GM19463 (cell line): ENCODE measurements at regions not wholly inside any gene's neighbourhood (a gene's known extent, or its start where the extent isn't known, plus 50 kb on each side); places are given as distances from the start of the nearest gene placed in this dataset.
"Not testable (repeated sequence)": the region's sequence is repeated elsewhere in the genome, so short reads cannot be mapped to it uniquely, and the experiment has no call there.

Source experiments
- ATAC-seq: cut with Tn5 transposase; IDR thresholded peaks from one replicate; pipeline ENCODE4 v1.9.1; 2021; ENCODE audit warnings: mild to moderate bottlenecking, moderate library complexity; ENCODE audit not compliant: unreplicated experiment

GRCh38 chr5:125064621-125065438, 318.4 kb upstream of the ZNF608 start:
- no peak for ATAC-seq

DNA sequence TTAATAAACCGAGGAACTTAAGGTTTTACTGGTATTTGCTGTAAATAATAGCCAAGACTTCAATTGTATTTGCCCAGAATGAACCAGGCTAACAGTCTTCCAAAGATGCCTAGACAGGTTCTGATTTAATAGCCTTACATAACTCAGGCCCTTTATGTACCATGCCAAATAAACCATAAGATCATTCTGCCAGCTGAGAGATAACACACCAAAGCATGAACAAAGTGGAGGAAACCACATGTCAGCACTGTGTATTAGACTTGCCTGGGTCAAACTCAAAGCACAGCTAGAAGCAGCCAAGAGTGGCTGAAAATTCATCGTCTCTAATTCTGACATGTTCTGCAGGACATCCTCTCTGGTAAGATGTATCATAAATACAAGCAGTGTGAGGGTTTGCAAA, 319.3 kb upstream of the ZNF608 start:
- no peak for ATAC-seq

- no peak for ATAC-seq
These were observed 324.5 kb upstream of the ZNF608 start for GRCh38 chr5:125070961-125071360.

DNA sequence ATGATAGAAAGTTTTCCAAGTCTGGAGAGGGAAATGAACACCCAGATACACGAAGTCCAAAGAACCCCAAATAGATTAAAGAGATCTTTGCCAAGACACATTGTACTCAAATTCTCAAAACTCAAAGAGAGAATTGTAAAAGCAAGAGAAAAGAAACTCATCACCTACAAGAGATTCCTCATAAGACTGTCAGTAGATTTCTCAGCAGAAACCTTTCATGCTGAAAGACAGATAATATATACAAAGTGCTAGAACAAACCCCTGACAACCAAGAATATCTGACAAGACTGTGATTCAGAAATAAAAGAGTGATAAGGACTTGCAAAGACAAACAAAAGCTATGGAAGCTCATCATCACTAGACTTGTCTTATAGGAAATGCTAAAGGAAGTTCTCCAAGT, 326.7 kb upstream of the ZNF608 start:
- ATAC-seq = no peak

DNA sequence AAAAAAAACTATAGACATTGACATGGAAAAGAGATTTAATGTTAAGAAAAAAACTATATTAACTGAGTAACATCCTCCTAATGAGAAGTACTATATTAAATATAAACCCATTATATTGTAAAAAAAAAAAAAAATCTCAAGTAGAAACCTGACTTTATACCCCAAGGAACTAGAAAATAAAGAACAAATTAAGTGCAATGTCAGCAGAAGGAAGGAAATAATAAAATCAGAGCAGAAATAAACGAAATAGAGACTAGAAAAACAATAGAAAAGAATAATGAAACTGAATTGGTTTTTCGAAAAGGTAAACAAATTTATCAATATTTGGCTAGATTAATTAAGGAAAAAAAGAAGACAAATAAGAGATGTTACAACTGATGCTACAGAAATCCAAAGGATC, 329.1 kb upstream of the ZNF608 start:
- no peak for ATAC-seq

GRCh38 chr5:125079028-125079427, 332.6 kb upstream of the ZNF608 start:
- not testable (repeated sequence) for ATAC-seq

DNA sequence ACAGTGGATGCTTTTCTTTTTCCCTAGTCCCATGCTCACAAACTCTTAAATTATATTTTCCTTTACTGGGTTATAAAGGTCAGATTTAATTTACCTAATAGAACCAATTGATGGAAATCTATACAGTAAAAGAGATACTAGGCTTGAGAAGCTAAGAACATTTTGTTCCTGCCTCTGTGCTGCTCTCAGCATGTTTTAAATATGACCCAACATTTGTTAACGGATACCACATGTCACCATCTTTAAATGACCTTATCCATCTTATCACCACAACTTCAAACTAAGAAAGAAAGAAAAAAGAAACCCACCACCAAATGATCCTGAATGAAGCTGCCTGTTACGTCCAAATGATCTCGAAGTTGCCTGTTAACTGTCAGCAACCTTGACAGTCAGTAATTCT, 334.7 kb upstream of the ZNF608 start:
- ATAC-seq = no peak

DNA sequence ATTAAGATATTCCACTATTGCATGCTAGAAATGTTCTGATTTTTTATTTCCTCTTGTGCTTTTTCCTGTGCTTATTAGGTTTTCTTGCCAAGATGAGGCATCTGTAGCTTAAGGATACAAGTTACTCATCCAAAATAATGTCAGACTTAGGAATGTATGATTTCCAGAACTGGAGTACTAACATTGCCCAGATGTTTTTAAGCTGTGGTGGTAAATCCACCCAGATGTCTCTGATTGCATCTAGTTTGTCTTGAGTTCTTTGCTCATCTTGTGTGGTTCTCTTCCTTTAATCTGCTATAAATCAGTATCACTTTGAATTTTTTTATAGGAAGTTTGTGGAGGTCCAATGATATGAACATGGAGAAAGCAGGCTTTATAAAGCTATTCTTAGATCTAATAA, 337.5 kb upstream of the ZNF608 start:
- ATAC-seq = no peak

GRCh38 chr5:125085797-125086505, 339.5 kb upstream of the ZNF608 start:
- ATAC-seq = no peak

- no peak for ATAC-seq
These were observed 342.2 kb upstream of the ZNF608 start for GRCh38 chr5:125088522-125089105.

GRCh38 chr5:125092138-125092537, 345.7 kb upstream of the ZNF608 start:
- not testable (repeated sequence) for ATAC-seq

DNA sequence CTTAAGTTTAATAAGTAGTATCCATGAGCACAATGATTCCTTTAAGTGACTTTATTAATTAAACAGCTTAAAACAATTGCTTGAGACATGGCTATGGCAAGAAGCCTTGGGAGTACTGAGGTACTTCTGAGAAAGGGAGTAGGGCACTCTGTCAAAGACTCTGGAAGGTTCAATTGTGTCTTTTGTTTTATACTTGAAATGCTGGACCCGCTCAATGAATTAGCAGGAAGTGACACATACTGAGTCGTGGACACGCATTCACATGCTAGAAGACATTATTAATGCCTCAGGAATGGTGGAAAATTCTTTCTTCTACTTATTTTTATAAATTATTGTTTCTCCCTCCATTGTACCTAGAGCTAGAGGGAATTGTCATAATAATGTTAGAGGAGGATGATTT, 347.3 kb upstream of the ZNF608 start:
- no peak for ATAC-seq

GRCh38 chr5:125100342-125100741, 353.9 kb upstream of the ZNF608 start:
- no peak for ATAC-seq

DNA sequence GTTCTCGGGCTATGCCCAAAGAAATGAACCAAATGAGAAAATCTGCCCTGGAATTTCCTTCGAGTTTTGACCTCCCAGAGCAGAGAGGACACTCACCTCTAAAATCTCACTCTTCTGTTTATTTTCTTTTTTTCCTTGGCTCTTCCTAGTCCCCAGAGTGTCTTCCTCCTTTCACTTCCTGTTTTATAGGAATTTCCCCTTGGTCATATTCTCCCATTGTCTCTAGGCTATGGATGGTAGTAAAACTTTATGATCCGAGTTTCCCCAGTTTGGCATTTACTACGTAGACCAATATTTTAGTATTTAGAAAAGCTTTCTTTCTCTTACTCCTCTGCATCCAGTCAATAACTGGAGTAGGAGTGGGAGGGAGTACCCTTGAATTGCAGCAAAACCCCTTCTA, 354.5 kb upstream of the ZNF608 start:
- ATAC-seq = no peak

DNA sequence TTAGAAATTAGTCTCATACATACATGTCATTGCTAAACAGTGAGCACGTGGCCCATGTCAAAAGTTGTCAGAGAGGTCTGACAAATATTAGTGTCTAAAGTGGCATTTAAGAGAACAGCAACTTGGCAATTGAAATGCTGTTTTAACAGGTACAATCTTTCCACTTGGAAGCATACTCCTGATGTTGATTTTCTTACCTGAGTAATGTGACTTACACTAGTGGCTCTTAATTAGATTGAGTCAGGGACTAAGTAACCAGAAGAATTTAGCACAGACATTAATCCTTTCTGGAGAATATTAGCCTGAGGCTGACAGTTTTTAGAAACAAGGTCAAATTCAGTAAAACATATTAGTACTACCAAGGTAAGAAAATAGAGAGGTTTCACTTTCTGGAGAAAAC, 357.0 kb upstream of the ZNF608 start:
- no peak for ATAC-seq

DNA sequence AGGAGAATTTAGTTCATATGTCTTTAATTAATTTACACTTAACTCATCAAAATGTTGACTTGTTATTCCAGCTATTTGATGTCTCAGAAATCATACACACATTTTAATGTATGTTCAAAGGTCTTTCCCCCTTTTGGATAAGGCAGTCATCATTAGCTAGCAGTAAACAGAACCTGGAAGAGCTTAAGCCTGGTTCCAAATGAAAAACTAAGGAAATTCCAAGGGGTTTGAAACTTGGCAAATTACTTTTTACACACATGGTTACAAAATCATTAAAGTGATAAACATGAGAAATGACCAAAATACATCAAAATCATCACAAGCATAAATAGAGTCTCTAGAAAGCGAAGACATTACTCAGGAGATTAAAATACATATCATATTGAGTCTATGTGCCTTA, 359.8 kb upstream of the ZNF608 start:
- no peak for ATAC-seq

GRCh38 chr5:125106881-125107280, 360.4 kb upstream of the ZNF608 start:
- no peak for ATAC-seq

DNA sequence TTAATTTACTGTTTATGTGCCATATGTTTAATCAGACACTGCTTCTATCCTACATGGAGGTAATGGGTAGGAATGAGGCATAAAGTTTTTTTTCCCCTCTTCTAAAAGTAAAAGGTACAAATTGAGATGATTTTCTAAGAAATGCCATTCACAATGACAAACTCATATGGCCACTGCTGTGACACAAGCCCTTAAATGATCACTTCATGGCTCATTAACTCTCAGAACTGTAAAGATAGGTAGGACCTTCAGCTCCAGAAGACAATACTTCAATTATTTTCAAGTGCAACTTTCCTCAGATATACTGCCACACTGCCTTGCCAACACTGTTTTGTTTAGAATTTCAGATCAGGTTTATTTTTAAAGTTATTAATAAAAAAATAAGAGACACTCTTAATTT, 362.9 kb upstream of the ZNF608 start:
- ATAC-seq = no peak

DNA sequence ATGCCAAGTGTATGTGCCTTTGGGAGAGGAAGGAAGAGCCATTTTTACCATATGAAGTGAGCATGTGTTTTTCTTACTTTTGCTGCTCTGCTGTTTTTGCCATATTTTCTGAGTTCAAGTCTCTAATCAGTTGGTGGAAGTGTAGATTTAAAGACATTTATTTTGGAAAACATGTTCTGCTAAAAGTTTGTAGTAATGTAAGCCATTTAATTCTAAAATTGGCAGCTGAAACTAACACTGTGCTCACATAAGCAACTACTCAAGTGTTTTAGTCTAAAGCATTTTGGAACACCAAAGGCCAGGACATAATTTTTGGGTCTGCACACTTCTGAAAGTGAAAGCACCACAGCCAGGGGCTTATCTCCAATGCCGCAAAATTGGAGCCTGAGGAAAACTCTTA, 363.4 kb upstream of the ZNF608 start:
- no peak for ATAC-seq

- ATAC-seq = no peak
These were observed 365.8 kb upstream of the ZNF608 start for GRCh38 chr5:125112196-125112595.

GRCh38 chr5:125113328-125113727, 366.9 kb upstream of the ZNF608 start:
- ATAC-seq = peak; percentile 77

DNA sequence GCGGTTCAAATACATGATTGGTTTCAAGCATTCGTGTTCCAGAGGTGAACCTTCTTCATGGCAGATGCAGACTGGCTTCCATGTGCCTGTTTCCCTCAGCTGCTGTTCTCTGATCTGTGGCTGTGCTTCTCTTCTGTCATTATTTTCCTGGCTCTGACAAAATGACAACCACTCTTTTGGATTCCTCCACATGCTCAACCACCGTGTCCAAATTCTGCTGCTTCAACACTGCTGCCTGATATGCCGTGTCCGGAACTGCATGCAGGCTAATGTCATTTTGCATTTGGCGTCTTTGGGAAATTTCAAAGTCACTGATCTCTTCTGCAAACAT, 368.7 kb upstream of the ZNF608 start:
- no peak for ATAC-seq
